Neuronal stem cell (in vitro differentiated cells): ENCODE measurements at regions not wholly inside any gene's neighbourhood (a gene's known extent, or its start where the extent isn't known, plus 50 kb on each side); places are given as distances from the start of the nearest gene placed in this dataset.

Experiments used
- DNase-seq: peaks from one replicate; pipeline ENCODE4 v3.0.0-alpha.2; 2013; ENCODE audit warnings: low spot score
- H2AFZ ChIP-seq: one replicate; pipeline ENCODE4 v1.6.1; 2013; ENCODE audit warnings: mild to moderate bottlenecking, low read length, inconsistent platforms
- H2AK5ac ChIP-seq: 2 replicates; pipeline ENCODE4 v1.6.1; 2013; ENCODE audit warnings: low read depth, mild to moderate bottlenecking, inconsistent platforms, low read length, moderate library complexity, mixed read lengths
- H2BK120ac ChIP-seq: 2 replicates; pipeline ENCODE4 v1.6.1; 2013; ENCODE audit warnings: low read depth, mild to moderate bottlenecking, inconsistent platforms, low read length, moderate library complexity, mixed read lengths
- H2BK12ac ChIP-seq: one replicate; pipeline ENCODE4 v1.6.1; 2013; ENCODE audit warnings: low read length, inconsistent platforms
- H2BK15ac ChIP-seq: 2 replicates; pipeline ENCODE4 v1.6.1; 2013; ENCODE audit warnings: mild to moderate bottlenecking, low read length, inconsistent platforms, mixed read lengths
- H2BK5ac ChIP-seq: one replicate; pipeline ENCODE4 v1.6.1; 2013; ENCODE audit warnings: inconsistent platforms, mild to moderate bottlenecking, low read length, moderate library complexity
- H3K14ac ChIP-seq: one replicate; pipeline ENCODE4 v1.6.1; 2013; ENCODE audit warnings: low read length, inconsistent platforms
- H3K18ac ChIP-seq: 2 replicates; pipeline ENCODE4 v1.6.1; 2013; ENCODE audit warnings: low read length, inconsistent platforms
- H3K23ac ChIP-seq: 2 replicates; pipeline ENCODE4 v1.6.1; 2013; ENCODE audit warnings: low read depth, mild to moderate bottlenecking, mixed read lengths, low read length, inconsistent platforms; ENCODE audit not compliant: poor library complexity
- H3K27ac ChIP-seq: replicated peaks from 3 replicates; pipeline ENCODE4 v1.5.1; 2013; ENCODE audit warnings: low read length, inconsistent platforms
- H3K27me3 ChIP-seq, 3 experiments: 2 replicates each; pipeline ENCODE4 v1.6.1; 2013; ENCODE audit warnings: low read length in 3 of 3, mild to moderate bottlenecking in 2 of 3, inconsistent platforms in 1 of 3, low read depth in 1 of 3, mixed read lengths in 1 of 3, moderate library complexity in 1 of 3; ENCODE audit not compliant: control insufficient read depth in 3 of 3, insufficient read depth in 3 of 3
- H3K36me3 ChIP-seq, 2 donors: replicated peaks in 1 of 2; 2 replicates each; pipeline ENCODE4 v1.6.1; 2013; ENCODE audit warnings: low read length in 2 of 2; ENCODE audit not compliant: control insufficient read depth in 2 of 2, insufficient read depth in 2 of 2
- H3K4ac ChIP-seq: 2 replicates; pipeline ENCODE4 v1.6.1; 2013; ENCODE audit warnings: inconsistent platforms, mild to moderate bottlenecking, low read length, moderate library complexity
- H3K4me1 ChIP-seq, 2 donors: 1 replicate in 1 of 2; 2 replicates in 1 of 2; pipeline ENCODE4 v1.6.1; 2013; ENCODE audit warnings: low read length in 2 of 2, low read depth in 1 of 2; ENCODE audit not compliant: control insufficient read depth in 2 of 2, insufficient read depth in 1 of 2
- H3K4me2 ChIP-seq: one replicate; pipeline ENCODE4 v1.6.1; 2013; ENCODE audit warnings: mild to moderate bottlenecking, low read length, inconsistent platforms; ENCODE audit not compliant: insufficient read depth, poor library complexity, severe bottlenecking
- H3K4me3 ChIP-seq, 2 donors: 2 replicates each; pipeline ENCODE4 v1.5.1; 2013; ENCODE audit warnings: low read length in 2 of 2, mild to moderate bottlenecking in 2 of 2, inconsistent platforms in 1 of 2, moderate library complexity in 1 of 2
- H3K79me1 ChIP-seq: one replicate; pipeline ENCODE4 v1.6.1; 2013; ENCODE audit warnings: low read depth, mild to moderate bottlenecking, inconsistent platforms, low read length, moderate library complexity
- H3K9ac ChIP-seq: one replicate; pipeline ENCODE4 v1.6.1; 2013; ENCODE audit warnings: mild to moderate bottlenecking, low read depth, low read length, inconsistent platforms; ENCODE audit not compliant: poor library complexity
- H3K9me3 ChIP-seq, 2 donors: replicated peaks in 1 of 2; 2 replicates each; pipeline versions ENCODE3 to v1.6.1; 2013; ENCODE audit warnings: low read length in 2 of 2, mild to moderate bottlenecking in 2 of 2, inconsistent platforms in 1 of 2, low read depth in 1 of 2, mixed read lengths in 1 of 2, moderate library complexity in 1 of 2; ENCODE audit not compliant: control insufficient read depth in 2 of 2, insufficient read depth in 1 of 2
- H4K8ac ChIP-seq: one replicate; pipeline ENCODE4 v1.6.1; 2013; ENCODE audit warnings: low read depth, mild to moderate bottlenecking, inconsistent platforms, low read length, moderate library complexity
- H4K91ac ChIP-seq: one replicate; pipeline ENCODE4 v1.6.1; 2013; ENCODE audit warnings: low read length, low read depth, mild to moderate bottlenecking, inconsistent platforms; ENCODE audit not compliant: poor library complexity
- WGBS, 2 donors: extraction: QIAGEN DNeasy Blood & Tissue Kit; methylation state at CpG; one replicate each; pipeline ENCODE4 v1.1.7; 2013; ENCODE audit warnings: missing lambda C conversion rate in 2 of 2, mixed read lengths in 1 of 2; ENCODE audit not compliant: insufficient read length in 2 of 2, insufficient replicate concordance in 1 of 2; ENCODE audit errors: extremely low coverage in 2 of 2; 5-methylcytosine and 5-hydroxymethylcytosine counted together

GRCh38 chr12:68387338-68387737 is 55.2 kb upstream of the MDM1 start:
- no peak for DNase-seq
- no CpG with 5 or more reads among the region's 1 CpG for WGBS, 2 donors
- Histone ChIP-seq H2BK15ac (no peak overlapping the region), H3K79me1 (no peaks in the 10 kb centered on the region), H2BK120ac (no peak overlapping the region), H2BK12ac (no peak overlapping the region), H3K14ac (no peak overlapping the region), H3K9ac (no peak overlapping the region), H3K27me3 (peaks cover 0 to 7% (median 0%) of the 10 kb centered on the region in 3 experiments), H3K18ac (no peak overlapping the region), H2AFZ (no peak overlapping the region), H3K4me2 (no peak overlapping the region), H2BK5ac (no peak overlapping the region), H3K4me3 (no peak overlapping the region), H3K27ac (no peak overlapping the region), H4K91ac (no peak overlapping the region), H3K9me3 (peaks cover 3 to 4% of the 10 kb centered on the region in 2 donors), H3K4me1 (no peaks in the 10 kb centered on the region), H4K8ac (no peak overlapping the region), H3K23ac (no peak overlapping the region), H3K4ac (no peak overlapping the region), H2AK5ac (no peak overlapping the region), H3K36me3 (no peaks in the 10 kb centered on the region)

- Histone ChIP-seq H2AK5ac (no peak overlapping the region), H3K36me3 (no peaks in the 10 kb centered on the region), H3K4me3 (no peak overlapping the region), H3K27ac (no peak overlapping the region), H2BK12ac (no peak overlapping the region), H2BK120ac (no peak overlapping the region), H3K4me2 (no peak overlapping the region), H3K23ac (no peak overlapping the region), H3K79me1 (no peaks in the 10 kb centered on the region), H3K18ac (no peak overlapping the region), H3K4me1 (peaks cover 0 to 2% of the 10 kb centered on the region in 2 donors), H3K14ac (no peak overlapping the region), H3K4ac (no peak overlapping the region), H2BK15ac (no peak overlapping the region), H4K91ac (no peak overlapping the region), H2BK5ac (no peak overlapping the region), H3K9me3 (peaks cover 3 to 4% of the 10 kb centered on the region in 2 donors), H3K27me3 (peaks cover 0 to 7% (median 0%) of the 10 kb centered on the region in 3 experiments), H4K8ac (no peak overlapping the region), H2AFZ (no peak overlapping the region), H3K9ac (no peak overlapping the region)
- no peak for DNase-seq
- WGBS, 2 donors = no CpG with 5 or more reads among the region's 1 CpG
Measured at GRCh38 chr12:68389305-68389704, 57.1 kb upstream of the MDM1 start.

GRCh38 chr12:68391937-68392336 is 59.8 kb upstream of the MDM1 start:
- Histone ChIP-seq H3K14ac (no peak overlapping the region), H2BK12ac (no peak overlapping the region), H3K27me3 (peaks cover 0 to under 1% (median 0%) of the 10 kb centered on the region in 3 experiments), H3K9ac (no peak overlapping the region), H4K91ac (no peak overlapping the region), H3K4me3 (no peak overlapping the region), H4K8ac (no peak overlapping the region), H2AFZ (no peak overlapping the region), H3K9me3 (peaks cover 3 to 4% of the 10 kb centered on the region in 2 donors), H3K4ac (no peak overlapping the region), H3K79me1 (no peaks in the 10 kb centered on the region), H2AK5ac (no peak overlapping the region), H3K27ac (no peak overlapping the region), H3K36me3 (no peaks in the 10 kb centered on the region), H3K4me2 (no peak overlapping the region), H2BK15ac (no peak overlapping the region), H3K23ac (no peak overlapping the region), H2BK5ac (no peak overlapping the region), H3K18ac (no peak overlapping the region), H2BK120ac (no peak overlapping the region), H3K4me1 (peaks cover 0 to 2% of the 10 kb centered on the region in 2 donors)
- no peak for DNase-seq
- no CpG with 5 or more reads among the region's 3 CpGs for WGBS, 2 donors

- Histone ChIP-seq H4K8ac (no peak overlapping the region), H3K9me3 (peaks cover 3 to 4% of the 10 kb centered on the region in 2 donors), H2BK12ac (no peak overlapping the region), H3K14ac (no peak overlapping the region), H3K4ac (no peak overlapping the region), H2AFZ (no peak overlapping the region), H3K4me1 (peaks cover 0 to 2% of the 10 kb centered on the region in 2 donors), H3K4me2 (no peak overlapping the region), H2BK120ac (no peak overlapping the region), H3K9ac (no peak overlapping the region), H4K91ac (no peak overlapping the region), H2AK5ac (no peak overlapping the region), H3K36me3 (no peaks in the 10 kb centered on the region), H3K4me3 (no peak overlapping the region), H2BK5ac (no peak overlapping the region), H2BK15ac (no peak overlapping the region), H3K79me1 (no peaks in the 10 kb centered on the region), H3K27ac (no peak overlapping the region), H3K23ac (no peak overlapping the region), H3K27me3 (no peaks in the 10 kb centered on the region), H3K18ac (no peak overlapping the region)
- DNase-seq = no peak
Measured at GRCh38 chr12:68392376-68392775, 60.2 kb upstream of the MDM1 start.
